ENCODE measurements at regions not wholly inside any gene's neighbourhood (a gene's known extent, or its start where the extent isn't known, plus 50 kb on each side); places are given as distances from the start of the nearest gene placed in this dataset.

DNA sequence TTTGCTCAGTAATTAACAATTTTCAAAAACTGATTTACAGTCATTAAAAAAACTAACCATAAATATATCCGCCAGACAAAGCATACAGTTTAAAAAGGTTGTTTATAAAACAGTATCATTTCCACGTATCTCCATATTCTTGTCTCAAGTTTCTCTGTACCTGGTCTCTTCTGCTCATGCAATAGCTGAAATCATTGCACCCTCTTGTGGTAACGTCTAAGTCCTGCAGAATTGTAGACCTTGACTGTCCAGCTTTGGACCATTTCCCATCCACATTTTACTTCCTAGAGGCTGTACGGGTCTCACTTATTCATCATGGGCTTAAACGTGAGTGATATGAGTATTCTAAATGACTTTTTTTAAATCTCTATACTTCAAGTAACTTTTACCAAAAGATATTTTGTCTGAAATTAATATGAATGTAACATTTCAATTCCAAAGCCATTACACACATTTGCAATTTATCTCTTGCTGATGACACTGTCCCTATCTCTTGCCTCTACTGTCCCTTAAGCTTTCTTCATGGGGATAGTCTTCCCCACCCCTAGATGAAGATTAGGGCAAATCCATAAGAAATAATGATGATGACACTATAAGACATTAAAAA lies 118.5 kb downstream of the BTC start:
- no peaks in the 10 kb centered on the region for H3K4me1 Mint-ChIP-seq
- TF ChIP-seq, protein P1, sequence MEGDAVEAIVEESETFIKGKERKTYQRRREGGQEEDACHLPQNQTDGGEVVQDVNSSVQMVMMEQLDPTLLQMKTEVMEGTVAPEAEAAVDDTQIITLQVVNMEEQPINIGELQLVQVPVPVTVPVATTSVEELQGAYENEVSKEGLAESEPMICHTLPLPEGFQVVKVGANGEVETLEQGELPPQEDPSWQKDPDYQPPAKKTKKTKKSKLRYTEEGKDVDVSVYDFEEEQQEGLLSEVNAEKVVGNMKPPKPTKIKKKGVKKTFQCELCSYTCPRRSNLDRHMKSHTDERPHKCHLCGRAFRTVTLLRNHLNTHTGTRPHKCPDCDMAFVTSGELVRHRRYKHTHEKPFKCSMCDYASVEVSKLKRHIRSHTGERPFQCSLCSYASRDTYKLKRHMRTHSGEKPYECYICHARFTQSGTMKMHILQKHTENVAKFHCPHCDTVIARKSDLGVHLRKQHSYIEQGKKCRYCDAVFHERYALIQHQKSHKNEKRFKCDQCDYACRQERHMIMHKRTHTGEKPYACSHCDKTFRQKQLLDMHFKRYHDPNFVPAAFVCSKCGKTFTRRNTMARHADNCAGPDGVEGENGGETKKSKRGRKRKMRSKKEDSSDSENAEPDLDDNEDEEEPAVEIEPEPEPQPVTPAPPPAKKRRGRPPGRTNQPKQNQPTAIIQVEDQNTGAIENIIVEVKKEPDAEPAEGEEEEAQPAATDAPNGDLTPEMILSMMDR (conservative IDR thresholded peaks at IDR 0.05) = peak; percentile 85
- no peak overlapping the region for H3K4me3 Mint-ChIP-seq
- H3K9me3 Mint-ChIP-seq = peaks cover 10% of the 10 kb centered on the region
- no peak overlapping the region for H3K27ac Mint-ChIP-seq (ENCODE audit: unreplicated experiment)
- H3K36me3 Mint-ChIP-seq (ENCODE audit: low read depth) = no peaks in the 10 kb centered on the region
- DNase-seq (ENCODE audit: low read depth, low spot score) = peak; percentile 6
- H3K27me3 Mint-ChIP-seq (ENCODE audit: low read depth) = peaks cover 29% of the 10 kb centered on the region

DNA sequence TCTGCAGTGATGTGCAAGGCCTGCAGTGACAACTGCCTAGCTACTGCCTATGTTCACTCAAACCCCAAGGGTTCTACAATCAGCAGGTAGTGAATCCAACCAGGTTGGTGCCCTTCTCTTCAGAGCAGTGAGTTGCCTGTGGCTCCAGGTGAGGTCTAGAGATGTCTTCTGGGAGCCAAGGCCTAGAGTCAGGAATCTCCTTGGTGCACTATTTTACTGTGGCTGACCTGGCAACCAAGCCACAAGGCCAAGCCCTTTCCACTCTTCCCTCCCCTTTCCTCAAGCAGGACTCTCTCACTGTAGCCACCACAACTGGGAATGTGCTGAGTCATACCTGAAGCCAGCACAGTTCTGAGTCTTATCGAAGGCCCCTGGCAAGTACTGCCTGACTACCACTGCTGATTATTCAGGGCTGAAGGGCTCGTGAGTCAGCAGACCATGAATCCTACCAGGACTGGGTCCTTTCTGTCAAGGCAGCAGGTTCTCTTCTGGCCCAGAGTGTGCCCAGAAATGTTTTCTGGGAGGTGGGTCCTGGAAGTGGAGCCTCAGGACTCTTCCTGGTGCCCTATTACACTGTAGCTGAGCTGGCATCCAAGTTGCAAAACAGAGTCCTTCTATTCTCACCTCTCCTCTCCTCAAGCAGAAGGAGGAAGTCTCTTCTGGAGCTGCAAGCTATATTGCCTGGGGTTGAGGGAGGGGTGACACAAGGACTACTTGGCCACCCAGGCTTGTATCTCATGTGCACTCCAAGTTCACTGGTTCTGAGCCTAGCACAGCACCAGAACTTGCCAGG lies 111.6 kb downstream of the BTC start:
- Mint-ChIP-seq H3K27ac (ENCODE audit: unreplicated experiment) (no peak overlapping the region), H3K36me3 (ENCODE audit: low read depth) (no peaks in the 10 kb centered on the region), H3K27me3 (ENCODE audit: low read depth) (no peaks in the 10 kb centered on the region), H3K4me1 (no peaks in the 10 kb centered on the region), H3K4me3 (no peak overlapping the region), H3K9me3 (peaks cover 10% of the 10 kb centered on the region)
- no peak for DNase-seq (ENCODE audit: low read depth, low spot score)
- TF ChIP-seq, protein P1 (conservative IDR thresholded peaks at IDR 0.05) = no peak

DNA sequence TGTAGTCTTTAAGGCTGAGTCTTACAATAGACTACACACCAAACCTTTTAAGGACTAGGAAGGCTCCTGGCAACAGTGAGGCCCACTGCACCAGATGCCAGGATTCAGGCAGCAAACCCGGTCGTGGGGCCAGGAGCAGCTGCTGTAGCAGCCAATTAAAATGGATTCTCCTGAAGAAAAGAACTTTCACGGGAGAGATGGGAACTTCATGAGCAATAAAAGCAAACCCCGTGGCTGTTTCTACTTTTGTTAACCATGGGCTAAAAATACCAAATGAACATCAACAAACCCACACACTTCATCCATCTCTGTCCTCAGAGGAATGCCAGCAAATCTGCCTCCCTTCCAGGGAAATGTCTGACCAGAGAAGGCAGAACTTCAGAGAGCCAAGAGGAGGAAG lies 101.4 kb downstream of the BTC start:
- no peak for DNase-seq (ENCODE audit: low read depth, low spot score)
- Mint-ChIP-seq H3K4me1 (no peaks in the 10 kb centered on the region), H3K36me3 (ENCODE audit: low read depth) (no peaks in the 10 kb centered on the region), H3K27ac (ENCODE audit: unreplicated experiment) (no peak overlapping the region), H3K27me3 (ENCODE audit: low read depth) (no peaks in the 10 kb centered on the region), H3K9me3 (no peaks in the 10 kb centered on the region), H3K4me3 (no peak overlapping the region)
- TF ChIP-seq, protein P1 (conservative IDR thresholded peaks at IDR 0.05) = no peak

Measured in neural crest cell (in vitro differentiated cells).